ENCODE measurements at regions not wholly inside any gene's neighbourhood (a gene's known extent, or its start where the extent isn't known, plus 50 kb on each side); places are given as distances from the start of the nearest gene placed in this dataset.
"Not testable (repeated sequence)": the region's sequence is repeated elsewhere in the genome, so short reads cannot be mapped to it uniquely, and the experiment has no call there.

GRCh38 chr1:189151361-189151760 is 1326.3 kb downstream of the BRINP3 start:
- DNase-seq: no peak

- no peak for DNase-seq
Observed at GRCh38 chr1:189152685-189153084, 1325.0 kb downstream of the BRINP3 start.

GRCh38 chr1:189158155-189158554 is 1319.5 kb downstream of the BRINP3 start:
- DNase-seq: no peak

GRCh38 chr1:189175889-189176288 is 1301.8 kb downstream of the BRINP3 start:
- DNase-seq: no peak

- DNase-seq: no peak
Observed at GRCh38 chr1:189180057-189180456, 1297.6 kb downstream of the BRINP3 start.

GRCh38 chr1:189185097-189185496 is 1292.6 kb downstream of the BRINP3 start:
- no peak for DNase-seq

- no peak for DNase-seq
Observed at GRCh38 chr1:189192741-189193520, 1284.7 kb downstream of the BRINP3 start.

GRCh38 chr1:189205863-189206262 is 1271.8 kb downstream of the BRINP3 start:
- no peak for DNase-seq

GRCh38 chr1:189206617-189207016 is 1271.0 kb downstream of the BRINP3 start:
- DNase-seq: no peak

- no peak for DNase-seq
Observed at GRCh38 chr1:189211742-189212141, 1265.9 kb downstream of the BRINP3 start.

- no peak for DNase-seq
Observed at GRCh38 chr1:189212606-189213005, 1265.1 kb downstream of the BRINP3 start.

GRCh38 chr1:189216886-189217285 is 1260.8 kb downstream of the BRINP3 start:
- DNase-seq: no peak

- DNase-seq: no peak
Observed at GRCh38 chr1:189217646-189218045, 1260.0 kb downstream of the BRINP3 start.

- DNase-seq: no peak
Observed at GRCh38 chr1:189220750-189221149, 1256.9 kb downstream of the BRINP3 start.

GRCh38 chr1:189225794-189226145 is 1251.9 kb downstream of the BRINP3 start:
- not testable (repeated sequence) for DNase-seq

- no peak for DNase-seq
Observed at GRCh38 chr1:189226779-189227178, 1250.9 kb downstream of the BRINP3 start.

GRCh38 chr1:189237008-189237407 is 1240.7 kb downstream of the BRINP3 start:
- no peak for DNase-seq

GRCh38 chr1:189253601-189254350 is 1223.9 kb downstream of the BRINP3 start:
- DNase-seq: no peak

- not testable (repeated sequence) for DNase-seq
Observed at GRCh38 chr1:189261128-189261527, 1216.5 kb downstream of the BRINP3 start.

- no peak for DNase-seq
Observed at GRCh38 chr1:189269011-189269410, 1208.7 kb downstream of the BRINP3 start.

GRCh38 chr1:189274267-189274666 is 1203.4 kb downstream of the BRINP3 start:
- DNase-seq: no peak

- no peak for DNase-seq
Observed at GRCh38 chr1:189275796-189276195, 1201.9 kb downstream of the BRINP3 start.

- no peak for DNase-seq
Observed at GRCh38 chr1:189289346-189289745, 1188.3 kb downstream of the BRINP3 start.

GRCh38 chr1:189301235-189301634 is 1176.4 kb downstream of the BRINP3 start:
- no peak for DNase-seq

Data from NCI-H2081 treated with DMSO at 0.1 percent for 48 hours (cell line).